ENCODE measurements at regions not wholly inside any gene's neighbourhood (a gene's known extent, or its start where the extent isn't known, plus 50 kb on each side); places are given as distances from the start of the nearest gene placed in this dataset.

DNA sequence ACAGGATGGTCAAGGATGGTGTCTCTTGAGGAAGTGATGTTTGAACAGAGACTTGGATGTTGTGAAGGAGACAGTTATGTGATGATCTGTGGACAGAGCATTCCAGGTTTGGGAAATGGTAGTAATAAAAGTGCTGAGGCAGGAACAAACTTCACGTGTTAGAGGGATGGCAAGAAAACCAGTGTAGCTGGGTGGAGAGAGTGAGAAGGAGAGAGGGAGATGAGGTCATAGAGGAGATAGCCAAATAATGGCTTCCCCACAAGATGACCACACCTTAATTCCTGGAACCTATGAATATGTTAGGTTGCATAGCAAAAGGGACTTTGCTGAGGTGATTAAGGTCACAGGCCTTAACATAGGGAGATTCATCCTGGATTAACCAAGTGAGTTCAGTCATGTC, 75.6 kb upstream of the GPR50 start:
- TF ChIP-seq SUZ12 (IDR thresholded peaks at IDR 0.05; ENCODE audit: extremely low read depth, insufficient read depth, insufficient read length) (no peak), YY1 (IDR thresholded peaks at IDR 0.05; ENCODE audit: insufficient read depth, insufficient read length) (no peak)

All from NT2/D1 (cell line).